Tongue (tissue), 2 donors: ENCODE measurements at regions not wholly inside any gene's neighbourhood (a gene's known extent, or its start where the extent isn't known, plus 50 kb on each side); places are given as distances from the start of the nearest gene placed in this dataset. TPM values are rescaled to one million over a fixed set of nuclear protein-coding genes. Genes with fewer than 3 reads are reported as not detected.
A peak's percentile ranks its signal among the peaks of the same experiment; 100 is the strongest.

ENCODE experiments used
- DNase-seq: peaks from one replicate; pipeline ENCODE4 v3.0.0-alpha.2; 2015
- small RNA-seq: library from RNA; depleted of rRNA; stranded (forward); fragments of <200 nt; gene quantifications from one replicate; pipeline ENCODE3, GENCODE V24; 2014; ENCODE audit warnings: low replicate concordance

- no peak for DNase-seq
Measured at GRCh38 chr10:10935032-10935431, 82.6 kb upstream of the CELF2 start.

GRCh38 chr10:10938676-10939075 lies 79.0 kb upstream of the CELF2 start:
- peak; percentile 49 for DNase-seq

- no peak for DNase-seq
Measured at GRCh38 chr10:10941127-10941730, 76.4 kb upstream of the CELF2 start.

GRCh38 chr10:10942441-10942840 lies 75.2 kb upstream of the CELF2 start:
- no peak for DNase-seq

GRCh38 chr10:10946081-10946480 lies 71.6 kb upstream of the CELF2 start:
- no peak for DNase-seq

- DNase-seq, result peak; percentile 55
Measured at GRCh38 chr10:10946801-10947200, 70.9 kb upstream of the CELF2 start.

- DNase-seq, result no peak
Measured at GRCh38 chr10:10951675-10952074, 66.0 kb upstream of the CELF2 start.

GRCh38 chr10:10952800-10953199 lies 64.9 kb upstream of the CELF2 start:
- DNase-seq, result no peak

GRCh38 chr10:10956681-10957542 lies 60.8 kb upstream of the CELF2 start:
- no peak for DNase-seq

GRCh38 chr10:10958041-10958440 lies 59.6 kb upstream of the CELF2 start:
- DNase-seq, result no peak

- DNase-seq, result no peak
Measured at GRCh38 chr10:10959666-10960065, 58.0 kb upstream of the CELF2 start.

- DNase-seq, result no peak
Measured at GRCh38 chr10:10960534-10960933, 57.1 kb upstream of the CELF2 start.

- DNase-seq, result no peak
Measured at GRCh38 chr10:10961072-10961471, 56.6 kb upstream of the CELF2 start.

- DNase-seq, result no peak
Measured at GRCh38 chr10:10967029-10967428, 50.6 kb upstream of the CELF2 start.

GRCh38 chr10:10967581-10968256 lies 50.0 kb upstream of the CELF2 start:
- peak; percentile 62 for DNase-seq

Small RNAs in the stretch of these regions (small RNA-seq; reads per million reads assigned to genes)
- gene AC025946.2, result not detected
- gene AL355333.1, result not detected
- gene CUX2P1, result not detected
- not detected for gene RF00019
- not detected for gene RNA5SP299
